Panc1 (cell line): ENCODE measurements at regions not wholly inside any gene's neighbourhood (a gene's known extent, or its start where the extent isn't known, plus 50 kb on each side); places are given as distances from the start of the nearest gene placed in this dataset.

Experiments used
- ATAC-seq: fragments of 200-7000 bp; cut with Tn5 transposase; 2 replicates; pipeline ENCODE4 v1.9.1; 2020; ENCODE audit warnings: mild to moderate bottlenecking, moderate library complexity
- BruUV-seq: library from RNA; stranded (reverse); fragments of 400-500 nt; replicated peaks from 2 replicates; lab custom pipeline; 2021; lab: Mats Ljungman, UMichigan
- CTCF ChIA-PET: fragments of 300-600 bp; sonication (Branson Sonifier 250); formaldehyde crosslinking; loops from one replicate; lab custom pipeline; 2022; ENCODE audit warnings: antibody characterized with exemption; lab: Charles Lee
- POLR2A ChIA-PET: fragments of 300-600 bp; sonication (Branson Sonifier 250); formaldehyde crosslinking; loops from one replicate; lab custom pipeline; 2022; ENCODE audit warnings: antibody characterized with exemption; lab: Charles Lee
- DNase-seq: peaks from one replicate; pipeline ENCODE4 v3.0.0-alpha.2; 2010; ENCODE audit warnings: low read depth, low spot score
- H3K27ac ChIP-seq: 2 replicates; pipeline ENCODE4 v1.5.1; 2011; ENCODE audit warnings: mild to moderate bottlenecking, low read length, inconsistent platforms
- H3K27me3 ChIP-seq: fragments of 200-500 bp; sonication (Bioruptor generic); 2 replicates; pipeline ENCODE4 v1.6.0; 2014; ENCODE audit warnings: low read length, inconsistent platforms; ENCODE audit not compliant: control insufficient read depth, insufficient read depth
- H3K36me3 ChIP-seq: fragments of 200-500 bp; sonication (Bioruptor generic); 2 replicates; pipeline ENCODE4 v1.5.1; 2014; ENCODE audit warnings: inconsistent platforms, mild to moderate bottlenecking, low read length, moderate library complexity; ENCODE audit not compliant: control insufficient read depth, insufficient read depth
- H3K4me1 ChIP-seq: 2 replicates; pipeline ENCODE4 v1.5.1; 2011; ENCODE audit warnings: inconsistent platforms, mild to moderate bottlenecking, low read length, moderate library complexity; ENCODE audit not compliant: control insufficient read depth, insufficient read depth
- H3K4me3 ChIP-seq, 2 experiments: 2 replicates each; pipeline ENCODE4 v1.5.1; 2011 to 2012; ENCODE audit warnings: low read depth in 2 of 2, low read length in 2 of 2, mild to moderate bottlenecking in 2 of 2, inconsistent platforms in 1 of 2, moderate library complexity in 1 of 2
- H3K9me3 ChIP-seq: fragments of 200-500 bp; sonication (Bioruptor generic); 2 replicates; pipeline ENCODE4 v1.5.1; 2014; ENCODE audit warnings: low read depth, mild to moderate bottlenecking, inconsistent platforms, low read length, moderate library complexity; ENCODE audit not compliant: control insufficient read depth, insufficient read depth
- POLR2AphosphoS5 ChIP-seq: IDR thresholded peaks from 2 replicates; pipeline ENCODE4 v1.6.1; 2012; ENCODE audit warnings: mild to moderate bottlenecking, low read depth, low read length, moderate library complexity
- SIN3A ChIP-seq: IDR thresholded peaks from 2 replicates; pipeline ENCODE4 v1.6.1; 2012; ENCODE audit warnings: low read depth, mild to moderate bottlenecking, low read length, moderate library complexity, borderline replicate concordance; ENCODE audit not compliant: insufficient read depth
- TCF7L2 ChIP-seq: IDR thresholded peaks from 2 replicates; pipeline ENCODE4 v1.6.1; 2011; ENCODE audit warnings: mild to moderate bottlenecking, low read depth, low read length, inconsistent platforms
- in situ Hi-C: cut with HindIII; loops from 2 replicates; pipeline ENCODE4 v1.10.0; 2016; ENCODE audit warnings: low sequenced_read_pairs, low pct_unique_long_range_greater_than_20kb
- intact Hi-C: fragments of 100-400 bp; cut with micrococcal nuclease; formaldehyde crosslinking; loops from one replicate; pipeline ENCODE4 v1.10.0; 2022; ENCODE audit not compliant: unreplicated experiment
- TF ChIP-seq, protein P1 (sequence below): fragments of 450-650 bp; IDR thresholded peaks from 2 replicates; pipeline ENCODE4 v1.5.1; 2017; ENCODE audit warnings: mild to moderate bottlenecking
- TF ChIP-seq, protein P2 (sequence below), 2 experiments: IDR thresholded peaks; 2 replicates each; pipeline ENCODE4 v1.6.1; 2011 to 2012; ENCODE audit warnings: low read depth in 2 of 2, control low read depth in 1 of 2, low read length in 1 of 2, mild to moderate bottlenecking in 1 of 2, moderate library complexity in 1 of 2; ENCODE audit not compliant: insufficient read depth in 1 of 2

DNA sequence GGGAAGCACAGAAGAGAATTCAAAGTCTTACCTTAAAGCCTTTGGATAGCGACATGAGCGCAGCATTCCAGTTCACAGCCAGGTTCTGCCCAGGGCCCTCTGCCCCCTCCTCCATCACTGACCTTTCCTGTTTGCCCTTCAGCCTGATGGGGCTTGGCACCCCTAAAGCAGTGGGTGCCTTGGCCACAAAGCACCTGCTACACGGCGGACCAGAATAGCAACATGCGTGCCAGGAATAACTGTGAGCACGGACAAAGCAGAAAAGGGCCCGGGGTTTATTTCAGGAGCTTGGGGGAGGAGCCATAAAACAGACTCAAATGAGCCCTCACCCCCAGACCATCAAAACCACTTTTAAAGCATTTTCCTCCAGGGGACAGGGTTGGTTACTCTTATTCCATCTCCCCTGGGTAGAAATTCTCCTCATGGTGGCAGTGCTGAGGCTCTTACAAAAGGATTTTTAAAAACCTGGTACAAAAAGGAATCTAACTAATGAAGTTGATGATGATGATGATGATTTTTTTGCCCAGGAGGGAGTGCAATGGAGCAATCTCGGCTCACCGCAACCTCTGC is 135.4 kb downstream of the KLF13 start:
- no TSS peak for BruUV-seq
- TF ChIP-seq, protein P1, sequence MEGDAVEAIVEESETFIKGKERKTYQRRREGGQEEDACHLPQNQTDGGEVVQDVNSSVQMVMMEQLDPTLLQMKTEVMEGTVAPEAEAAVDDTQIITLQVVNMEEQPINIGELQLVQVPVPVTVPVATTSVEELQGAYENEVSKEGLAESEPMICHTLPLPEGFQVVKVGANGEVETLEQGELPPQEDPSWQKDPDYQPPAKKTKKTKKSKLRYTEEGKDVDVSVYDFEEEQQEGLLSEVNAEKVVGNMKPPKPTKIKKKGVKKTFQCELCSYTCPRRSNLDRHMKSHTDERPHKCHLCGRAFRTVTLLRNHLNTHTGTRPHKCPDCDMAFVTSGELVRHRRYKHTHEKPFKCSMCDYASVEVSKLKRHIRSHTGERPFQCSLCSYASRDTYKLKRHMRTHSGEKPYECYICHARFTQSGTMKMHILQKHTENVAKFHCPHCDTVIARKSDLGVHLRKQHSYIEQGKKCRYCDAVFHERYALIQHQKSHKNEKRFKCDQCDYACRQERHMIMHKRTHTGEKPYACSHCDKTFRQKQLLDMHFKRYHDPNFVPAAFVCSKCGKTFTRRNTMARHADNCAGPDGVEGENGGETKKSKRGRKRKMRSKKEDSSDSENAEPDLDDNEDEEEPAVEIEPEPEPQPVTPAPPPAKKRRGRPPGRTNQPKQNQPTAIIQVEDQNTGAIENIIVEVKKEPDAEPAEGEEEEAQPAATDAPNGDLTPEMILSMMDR = no peak
- TF ChIP-seq, protein P2, sequence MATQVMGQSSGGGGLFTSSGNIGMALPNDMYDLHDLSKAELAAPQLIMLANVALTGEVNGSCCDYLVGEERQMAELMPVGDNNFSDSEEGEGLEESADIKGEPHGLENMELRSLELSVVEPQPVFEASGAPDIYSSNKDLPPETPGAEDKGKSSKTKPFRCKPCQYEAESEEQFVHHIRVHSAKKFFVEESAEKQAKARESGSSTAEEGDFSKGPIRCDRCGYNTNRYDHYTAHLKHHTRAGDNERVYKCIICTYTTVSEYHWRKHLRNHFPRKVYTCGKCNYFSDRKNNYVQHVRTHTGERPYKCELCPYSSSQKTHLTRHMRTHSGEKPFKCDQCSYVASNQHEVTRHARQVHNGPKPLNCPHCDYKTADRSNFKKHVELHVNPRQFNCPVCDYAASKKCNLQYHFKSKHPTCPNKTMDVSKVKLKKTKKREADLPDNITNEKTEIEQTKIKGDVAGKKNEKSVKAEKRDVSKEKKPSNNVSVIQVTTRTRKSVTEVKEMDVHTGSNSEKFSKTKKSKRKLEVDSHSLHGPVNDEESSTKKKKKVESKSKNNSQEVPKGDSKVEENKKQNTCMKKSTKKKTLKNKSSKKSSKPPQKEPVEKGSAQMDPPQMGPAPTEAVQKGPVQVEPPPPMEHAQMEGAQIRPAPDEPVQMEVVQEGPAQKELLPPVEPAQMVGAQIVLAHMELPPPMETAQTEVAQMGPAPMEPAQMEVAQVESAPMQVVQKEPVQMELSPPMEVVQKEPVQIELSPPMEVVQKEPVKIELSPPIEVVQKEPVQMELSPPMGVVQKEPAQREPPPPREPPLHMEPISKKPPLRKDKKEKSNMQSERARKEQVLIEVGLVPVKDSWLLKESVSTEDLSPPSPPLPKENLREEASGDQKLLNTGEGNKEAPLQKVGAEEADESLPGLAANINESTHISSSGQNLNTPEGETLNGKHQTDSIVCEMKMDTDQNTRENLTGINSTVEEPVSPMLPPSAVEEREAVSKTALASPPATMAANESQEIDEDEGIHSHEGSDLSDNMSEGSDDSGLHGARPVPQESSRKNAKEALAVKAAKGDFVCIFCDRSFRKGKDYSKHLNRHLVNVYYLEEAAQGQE (IDR thresholded peaks at IDR 0.05; ENCODE audit: insufficient read depth in 1 of 2, low read depth in 2 of 2, low read length in 1 of 2) = no peak
- no peak for TF ChIP-seq POLR2AphosphoS5
- in situ Hi-C loops = no loop called here
- no peaks in the 10 kb centered on the region for H3K4me1 ChIP-seq
- no peaks in the 10 kb centered on the region for H3K36me3 ChIP-seq
- no peak overlapping the region for H3K27ac ChIP-seq
- intact Hi-C loops = no loop called here
- H3K4me3 ChIP-seq = no peak overlapping the region
- POLR2A ChIA-PET = no interaction called here
- no peaks in the 10 kb centered on the region for H3K27me3 ChIP-seq
- H3K9me3 ChIP-seq = no peaks in the 10 kb centered on the region
- ATAC-seq = no peak
- DNase-seq = no peak
- CTCF ChIA-PET = no interaction called here

DNA sequence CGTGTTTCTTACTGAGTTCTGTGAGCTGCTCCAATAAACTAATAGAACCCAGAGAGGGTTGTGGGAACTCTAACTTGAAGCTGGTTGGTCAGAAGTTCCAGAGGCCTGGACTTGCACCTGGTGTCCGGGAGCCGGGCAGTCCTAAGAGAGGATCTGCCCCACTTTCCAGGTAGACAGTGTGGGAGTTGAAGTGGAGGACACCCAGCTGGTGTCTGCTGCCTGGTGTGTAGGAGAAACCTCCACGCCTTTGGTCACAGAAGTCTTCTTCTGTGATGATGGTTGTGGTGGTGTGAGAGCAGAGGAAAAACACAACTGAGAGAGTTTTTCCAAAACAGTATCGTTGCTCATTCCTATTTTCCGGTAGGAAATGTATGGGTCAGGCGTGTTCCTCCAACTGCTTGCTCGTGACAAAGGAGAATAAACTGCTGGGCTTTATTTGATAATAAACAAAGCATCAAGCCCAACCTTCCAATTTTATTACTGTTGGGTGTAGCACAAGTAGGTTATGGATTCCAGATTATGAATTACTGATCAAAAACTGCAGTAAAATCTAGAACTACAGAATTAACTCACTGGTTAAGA is 137.0 kb downstream of the KLF13 start:
- Histone ChIP-seq H3K4me1 (no peaks in the 10 kb centered on the region), H3K27me3 (no peaks in the 10 kb centered on the region), H3K4me3 (no peak overlapping the region), H3K36me3 (no peaks in the 10 kb centered on the region), H3K27ac (no peak overlapping the region), H3K9me3 (no peaks in the 10 kb centered on the region)
- no peak for TF ChIP-seq SIN3A
- BruUV-seq = no TSS peak
- CTCF ChIA-PET = no interaction called here
- POLR2A ChIA-PET = interaction anchor here (0.6 kb wide), 1 partner anchor 12 kb away, joined by 3 read pairs; no protein-coding TSS in a partner anchor
- in situ Hi-C loops (no loop called here), intact Hi-C loops (no loop called here)
- ATAC-seq (no peak), DNase-seq (no peak)

DNA sequence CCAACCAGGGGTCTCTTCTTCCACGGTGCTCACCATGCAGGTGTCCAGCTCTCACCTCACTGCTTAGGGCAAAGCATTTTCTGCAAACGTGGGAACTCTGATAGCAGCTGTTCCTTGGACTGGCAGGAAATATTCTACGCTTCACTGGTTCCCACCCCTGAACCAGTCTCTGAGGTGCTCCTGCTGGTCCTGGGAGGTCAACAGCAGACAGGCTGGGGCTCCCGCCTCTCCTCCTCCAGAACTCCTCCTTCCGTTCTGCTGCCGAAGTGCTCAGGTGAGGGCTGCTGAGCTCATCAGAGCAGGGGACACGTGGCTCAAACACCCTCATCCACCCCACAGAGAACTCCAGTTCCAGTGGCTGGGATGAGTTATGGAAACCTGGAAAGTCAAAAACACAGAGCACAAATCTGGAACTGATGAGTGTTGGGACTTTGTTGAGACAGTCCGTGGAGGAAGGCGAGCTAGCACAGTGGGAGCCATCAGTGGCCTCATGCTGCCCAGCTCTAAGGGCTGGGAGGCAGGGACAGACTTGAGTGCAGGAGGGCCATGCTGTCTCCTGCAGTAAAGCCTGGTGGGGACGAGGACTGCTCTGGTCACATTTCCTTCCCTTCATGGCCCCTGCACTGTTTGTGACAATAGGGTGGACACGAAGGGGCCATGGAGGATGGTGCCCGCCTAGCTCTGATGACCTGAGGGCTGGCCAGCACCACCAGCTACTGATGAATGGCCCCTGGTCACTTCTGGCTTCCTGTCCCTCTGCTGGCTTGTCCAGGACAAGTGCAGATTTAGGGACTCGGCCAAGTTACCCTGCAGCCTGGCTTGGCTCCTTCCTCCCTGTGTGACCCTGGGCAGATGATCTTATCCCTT is 137.8 kb downstream of the KLF13 start:
- Histone ChIP-seq H3K4me3 (no peak overlapping the region), H3K36me3 (no peaks in the 10 kb centered on the region), H3K27ac (no peak overlapping the region), H3K27me3 (no peaks in the 10 kb centered on the region), H3K4me1 (no peaks in the 10 kb centered on the region), H3K9me3 (no peaks in the 10 kb centered on the region)
- ATAC-seq (0 out of 2 replicates have a peak, but pooled peaks have one; percentile 39), DNase-seq (no peak)
- intact Hi-C loops (no loop called here), in situ Hi-C loops (no loop called here)
- ChIA-PET CTCF (no interaction called here), POLR2A (no interaction called here)
- no TSS peak for BruUV-seq
- TF ChIP-seq, protein P2 (IDR thresholded peaks at IDR 0.05; ENCODE audit: insufficient read depth in 1 of 2, low read depth in 2 of 2, low read length in 1 of 2) = no peak
- TF ChIP-seq, protein P1 = no peak
- TF ChIP-seq TCF7L2 (no peak), SIN3A (no peak), POLR2AphosphoS5 (no peak)
